Activated naive CD4-positive, alpha-beta T cell (primary cell): ENCODE measurements at regions not wholly inside any gene's neighbourhood (a gene's known extent, or its start where the extent isn't known, plus 50 kb on each side); places are given as distances from the start of the nearest gene placed in this dataset.
"Not testable (repeated sequence)": the region's sequence is repeated elsewhere in the genome, so short reads cannot be mapped to it uniquely, and the experiment has no call there.

Experiments used
- DNase-seq, 4 experiments: peaks; one replicate each; lab custom pipeline; 2025; lab: John Stamatoyannopoulos, UW

GRCh38 chr13:104553186-104553585 lies 1487.0 kb upstream of the SLC10A2 start:
- no peak for DNase-seq

- DNase-seq: no peak
Measured at GRCh38 chr13:104534847-104535246, 1468.6 kb upstream of the SLC10A2 start.

GRCh38 chr13:104532132-104532531 lies 1465.9 kb upstream of the SLC10A2 start:
- no peak for DNase-seq

GRCh38 chr13:104530741-104531140 lies 1464.5 kb upstream of the SLC10A2 start:
- DNase-seq: no peak

DNA sequence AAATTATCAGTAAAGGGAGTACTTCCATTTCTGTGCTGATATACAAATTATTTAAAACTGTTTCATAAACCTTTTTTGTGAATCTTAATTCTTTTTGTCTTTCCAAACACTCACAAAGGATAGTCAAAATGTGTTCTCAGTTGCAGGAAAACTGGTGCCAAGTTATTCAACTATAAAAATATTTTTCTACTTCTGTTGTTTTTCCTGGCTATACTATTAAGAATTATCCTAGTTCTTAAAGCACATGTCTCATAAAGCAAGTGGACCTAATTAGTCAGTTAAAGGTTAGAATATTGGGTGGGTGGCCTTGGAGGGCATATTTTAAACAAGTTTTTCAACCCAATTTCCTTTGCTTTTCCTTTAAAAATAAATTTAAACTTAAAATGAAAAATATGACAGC lies 1460.3 kb upstream of the SLC10A2 start:
- no peak for DNase-seq

DNA sequence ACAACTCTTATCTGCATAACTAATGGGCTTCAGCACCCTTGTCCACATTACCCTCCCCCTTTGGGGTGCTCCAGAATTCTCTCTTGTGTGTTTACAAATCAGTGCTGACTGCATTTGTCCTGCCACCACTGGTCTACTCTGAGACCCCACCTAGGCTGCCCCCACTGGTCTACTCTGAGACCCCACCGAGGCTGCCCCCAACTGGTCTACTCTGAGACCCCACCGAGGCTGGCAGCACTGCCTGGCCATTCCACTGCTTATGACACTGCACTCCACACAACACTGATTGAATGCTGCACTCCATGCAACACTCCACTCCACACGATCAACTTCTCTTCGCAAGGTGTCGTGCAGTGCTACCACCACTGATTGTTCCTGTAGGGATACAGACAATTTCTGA lies 1459.2 kb upstream of the SLC10A2 start:
- DNase-seq: no peak

- no peak for DNase-seq
Measured at GRCh38 chr13:104522235-104523072, 1456.2 kb upstream of the SLC10A2 start.

GRCh38 chr13:104510422-104510821 lies 1444.2 kb upstream of the SLC10A2 start:
- DNase-seq: no peak

DNA sequence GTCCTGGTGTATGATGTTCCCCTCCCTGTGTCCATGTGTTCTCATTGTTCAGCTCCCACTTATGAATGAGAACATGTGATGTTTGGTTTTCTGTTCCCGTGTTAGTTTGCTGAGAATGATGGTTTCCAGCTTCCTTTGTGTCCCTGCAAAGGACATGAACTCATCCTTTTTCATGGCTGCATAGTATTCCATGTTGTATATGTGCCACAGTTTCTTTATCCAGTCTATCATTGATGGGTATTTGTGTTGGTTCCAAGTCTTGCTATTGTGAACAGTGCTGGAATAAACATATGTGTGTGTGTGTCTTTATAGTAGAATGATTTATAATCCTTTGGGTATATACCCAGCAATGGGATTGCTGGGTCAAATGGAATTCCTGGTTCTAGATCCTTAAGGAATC lies 1427.3 kb upstream of the SLC10A2 start:
- not testable (repeated sequence) for DNase-seq

GRCh38 chr13:104491916-104492315 lies 1425.7 kb upstream of the SLC10A2 start:
- no peak for DNase-seq

DNA sequence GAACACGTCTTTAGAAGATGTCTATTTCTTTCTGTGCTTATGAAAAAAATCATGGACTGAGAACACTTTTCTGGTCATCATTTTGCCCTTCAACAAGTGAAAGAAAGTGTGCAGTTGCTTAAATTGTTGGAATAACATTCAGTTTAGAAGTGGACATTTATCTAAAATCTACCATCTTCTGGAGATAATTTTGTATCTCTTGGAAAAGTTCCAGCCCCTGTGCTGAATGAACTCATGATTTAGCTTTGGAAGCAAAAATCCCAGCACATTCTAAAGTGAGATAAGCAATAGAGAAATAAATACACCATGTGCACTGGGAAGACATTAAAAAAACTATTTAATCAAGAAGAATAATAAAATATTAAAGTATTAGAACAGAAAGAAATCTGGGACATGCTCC lies 1420.8 kb upstream of the SLC10A2 start:
- no peak for DNase-seq

DNA sequence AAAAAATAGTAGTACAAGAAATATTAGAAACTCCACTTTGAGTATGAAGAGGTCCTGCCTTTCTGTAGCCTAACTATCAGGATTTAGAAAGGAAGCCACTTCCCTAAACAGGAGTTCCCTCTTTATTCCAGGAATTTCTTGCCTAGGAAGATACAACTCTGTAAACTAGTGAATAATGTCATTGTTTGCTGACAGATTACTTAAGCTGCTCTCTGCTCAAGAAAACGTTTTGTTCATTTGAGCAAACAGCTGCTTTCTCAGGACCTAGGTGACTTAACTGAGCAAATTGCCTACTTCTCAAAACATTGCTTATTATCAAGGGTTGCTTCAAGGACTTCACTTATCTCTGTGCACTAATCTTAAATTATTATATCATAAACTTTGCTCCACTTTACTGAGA lies 1419.4 kb upstream of the SLC10A2 start:
- no peak for DNase-seq

GRCh38 chr13:104483631-104484030 lies 1417.4 kb upstream of the SLC10A2 start:
- no peak for DNase-seq

- DNase-seq: no peak
Measured at GRCh38 chr13:104477261-104477660, 1411.0 kb upstream of the SLC10A2 start.

- no peak for DNase-seq
Measured at GRCh38 chr13:104473936-104474335, 1407.7 kb upstream of the SLC10A2 start.

DNA sequence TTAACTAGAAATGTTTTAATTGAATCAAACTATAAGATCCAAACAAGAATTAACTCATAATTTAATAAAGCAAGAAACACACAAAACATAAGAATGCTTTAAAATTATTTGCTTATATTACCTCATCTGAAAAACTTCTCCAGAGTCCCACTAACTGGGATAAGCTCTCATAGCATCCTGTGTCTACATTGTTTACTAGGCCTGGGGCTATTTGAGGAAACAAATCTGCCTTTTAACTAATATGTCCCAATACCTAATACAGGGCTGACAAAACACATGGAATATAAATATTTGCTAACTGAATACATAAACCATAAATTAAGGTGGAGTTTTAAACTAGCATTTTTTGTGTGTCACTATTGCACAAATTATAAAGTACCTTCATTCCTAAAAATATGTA lies 1399.8 kb upstream of the SLC10A2 start:
- no peak for DNase-seq

GRCh38 chr13:104461049-104461448 lies 1394.8 kb upstream of the SLC10A2 start:
- no peak for DNase-seq

GRCh38 chr13:104460554-104460953 lies 1394.3 kb upstream of the SLC10A2 start:
- no peak for DNase-seq

DNA sequence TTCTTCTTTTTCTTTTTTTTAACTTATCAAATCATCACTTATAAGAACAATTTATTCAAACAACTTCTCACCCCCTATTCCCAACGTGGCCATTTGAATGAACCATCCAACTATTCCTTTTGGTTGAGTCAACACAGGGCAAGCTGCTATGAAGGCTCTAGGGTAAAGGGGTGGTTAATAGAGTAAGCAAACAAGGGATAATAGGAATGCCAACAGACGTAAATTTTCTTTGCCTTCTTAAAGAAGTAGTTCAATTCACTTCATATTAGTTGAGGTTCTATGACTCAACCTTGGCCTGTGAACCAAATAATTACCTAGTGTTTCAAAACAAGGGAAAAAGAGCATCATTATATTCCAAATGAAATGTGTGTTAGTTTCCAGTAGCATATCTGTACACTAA lies 1383.8 kb upstream of the SLC10A2 start:
- no peak for DNase-seq

DNA sequence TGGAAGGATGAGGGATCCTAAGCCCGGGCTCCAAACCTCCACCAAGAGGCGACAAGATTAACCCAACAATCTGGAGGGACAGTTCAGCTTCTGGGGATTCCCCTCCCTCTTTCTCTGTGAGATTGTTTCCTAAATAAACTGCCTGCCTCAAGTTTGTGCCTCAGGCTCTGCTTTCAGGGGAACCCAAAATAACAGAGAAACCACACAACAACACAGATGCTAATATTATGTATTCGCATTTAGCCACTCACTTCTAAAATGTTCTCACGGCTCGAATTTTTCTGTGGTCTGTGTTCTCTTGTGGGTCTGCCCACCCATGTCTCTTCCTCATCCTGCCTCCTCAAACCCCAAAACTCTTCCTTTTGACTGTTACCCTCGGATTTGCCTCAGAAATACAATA lies 1381.1 kb upstream of the SLC10A2 start:
- DNase-seq: no peak

GRCh38 chr13:104442536-104442935 lies 1376.3 kb upstream of the SLC10A2 start:
- DNase-seq: no peak

GRCh38 chr13:104436555-104436954 lies 1370.3 kb upstream of the SLC10A2 start:
- no peak for DNase-seq

- DNase-seq: no peak
Measured at GRCh38 chr13:104431895-104432294, 1365.7 kb upstream of the SLC10A2 start.

DNA sequence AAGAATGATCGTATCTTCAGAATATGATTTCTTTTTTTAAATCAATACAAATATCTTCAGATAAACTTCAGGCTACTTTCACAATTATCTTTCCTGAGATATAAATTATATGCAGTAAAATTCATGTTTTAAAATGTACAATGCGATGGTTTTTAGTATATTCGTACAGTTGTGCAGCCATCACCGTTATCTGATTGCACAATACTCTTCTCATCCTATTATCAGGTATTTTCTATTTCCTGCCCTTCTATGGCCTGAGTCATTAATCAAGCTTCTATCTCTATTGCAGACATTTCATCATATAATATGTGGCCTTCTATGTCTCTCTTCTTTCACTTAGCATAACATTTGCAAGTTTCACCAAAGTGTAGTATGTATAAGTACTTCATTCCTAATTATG lies 1360.2 kb upstream of the SLC10A2 start:
- DNase-seq: no peak
